Fibroblast of mammary gland (primary cell): ENCODE measurements at regions not wholly inside any gene's neighbourhood (a gene's known extent, or its start where the extent isn't known, plus 50 kb on each side); places are given as distances from the start of the nearest gene placed in this dataset.

Experiments
- DNase-seq: peaks from one replicate; pipeline ENCODE4 v3.0.0-alpha.2; 2010; ENCODE audit warnings: low read depth
- H3K4me3 ChIP-seq: 2 replicates; pipeline ENCODE4 v1.5.1; 2011; ENCODE audit warnings: low read depth, mild to moderate bottlenecking, low read length, moderate library complexity; ENCODE audit not compliant: control insufficient read depth
- TF ChIP-seq, protein P1 (sequence below): conservative IDR thresholded peaks from 2 replicates; pipeline ENCODE4 v1.5.1; 2011; ENCODE audit warnings: low read depth, low read length, inconsistent platforms; ENCODE audit not compliant: control insufficient read depth, insufficient read depth

GRCh38 chr20:6855796-6856195 is 88.3 kb downstream of the BMP2 start:
- no peak for DNase-seq
- H3K4me3 ChIP-seq = no peak overlapping the region
- TF ChIP-seq, protein P1, sequence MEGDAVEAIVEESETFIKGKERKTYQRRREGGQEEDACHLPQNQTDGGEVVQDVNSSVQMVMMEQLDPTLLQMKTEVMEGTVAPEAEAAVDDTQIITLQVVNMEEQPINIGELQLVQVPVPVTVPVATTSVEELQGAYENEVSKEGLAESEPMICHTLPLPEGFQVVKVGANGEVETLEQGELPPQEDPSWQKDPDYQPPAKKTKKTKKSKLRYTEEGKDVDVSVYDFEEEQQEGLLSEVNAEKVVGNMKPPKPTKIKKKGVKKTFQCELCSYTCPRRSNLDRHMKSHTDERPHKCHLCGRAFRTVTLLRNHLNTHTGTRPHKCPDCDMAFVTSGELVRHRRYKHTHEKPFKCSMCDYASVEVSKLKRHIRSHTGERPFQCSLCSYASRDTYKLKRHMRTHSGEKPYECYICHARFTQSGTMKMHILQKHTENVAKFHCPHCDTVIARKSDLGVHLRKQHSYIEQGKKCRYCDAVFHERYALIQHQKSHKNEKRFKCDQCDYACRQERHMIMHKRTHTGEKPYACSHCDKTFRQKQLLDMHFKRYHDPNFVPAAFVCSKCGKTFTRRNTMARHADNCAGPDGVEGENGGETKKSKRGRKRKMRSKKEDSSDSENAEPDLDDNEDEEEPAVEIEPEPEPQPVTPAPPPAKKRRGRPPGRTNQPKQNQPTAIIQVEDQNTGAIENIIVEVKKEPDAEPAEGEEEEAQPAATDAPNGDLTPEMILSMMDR = no peak

DNA sequence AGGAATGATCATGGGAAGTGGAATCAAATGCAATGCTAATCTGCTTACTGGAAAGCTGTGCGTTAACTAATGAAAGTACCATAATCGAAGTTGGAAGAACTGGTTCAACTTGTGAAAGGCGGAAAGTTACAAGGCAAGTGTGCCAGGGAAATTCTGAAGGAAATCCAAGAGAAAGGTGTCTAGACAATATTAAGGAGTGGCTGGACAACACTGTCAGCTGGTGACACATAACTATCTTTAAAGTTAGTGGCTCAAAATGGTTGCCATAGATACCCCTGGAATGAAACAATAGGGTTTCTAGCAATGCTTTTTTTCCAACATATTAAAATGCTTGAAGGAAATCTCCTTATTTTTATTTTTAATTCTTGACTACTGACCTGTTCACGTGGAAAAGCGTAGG is 90.4 kb downstream of the BMP2 start:
- DNase-seq = no peak
- TF ChIP-seq, protein P1 = no peak
- no peak overlapping the region for H3K4me3 ChIP-seq

- no peak for DNase-seq
- TF ChIP-seq, protein P1 = no peak
- no peak overlapping the region for H3K4me3 ChIP-seq
Measured at GRCh38 chr20:6863355-6863754, 95.9 kb downstream of the BMP2 start.

GRCh38 chr20:6863798-6864201 is 96.3 kb downstream of the BMP2 start:
- DNase-seq = no peak
- TF ChIP-seq, protein P1 = no peak

GRCh38 chr20:6864740-6865139 is 97.3 kb downstream of the BMP2 start:
- TF ChIP-seq, protein P1 = no peak

More at GRCh38 chr20:6863798-6864201, 96.3 kb downstream of the BMP2 start:
- H3K4me3 ChIP-seq = no peak overlapping the region

GRCh38 chr20:6866741-6867140 is 99.3 kb downstream of the BMP2 start:
- TF ChIP-seq, protein P1 = no peak
- H3K4me3 ChIP-seq = no peak overlapping the region
- DNase-seq = no peak

More at GRCh38 chr20:6864740-6865139, 97.3 kb downstream of the BMP2 start:
- DNase-seq = no peak
- no peak overlapping the region for H3K4me3 ChIP-seq

DNA sequence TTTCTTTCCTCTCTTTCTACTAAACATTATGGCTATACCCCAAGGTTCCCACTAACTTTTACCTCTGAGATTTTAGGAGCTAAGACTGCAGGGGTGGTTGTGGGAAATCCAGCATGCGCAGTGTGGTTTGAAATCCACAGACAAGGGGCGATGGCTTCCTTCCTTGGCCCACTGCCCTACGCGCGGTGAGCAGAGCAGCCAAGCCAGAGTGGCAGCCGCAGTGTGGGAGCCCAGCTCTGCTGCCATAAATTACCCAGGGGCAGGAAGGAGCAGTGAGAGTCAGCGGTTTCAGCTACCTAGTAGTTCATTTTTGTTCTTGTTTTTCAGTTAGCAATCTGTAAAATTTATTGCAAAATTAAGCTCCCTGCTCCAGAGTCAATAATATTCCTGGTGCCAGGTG is 101.4 kb downstream of the BMP2 start:
- TF ChIP-seq, protein P1 = no peak

More for the DNA sequence above, 101.4 kb downstream of the BMP2 start:
- no peak overlapping the region for H3K4me3 ChIP-seq
- DNase-seq = no peak
